Right lobe of liver (tissue), 4 donors: ENCODE measurements at regions not wholly inside any gene's neighbourhood (a gene's known extent, or its start where the extent isn't known, plus 50 kb on each side); places are given as distances from the start of the nearest gene placed in this dataset.

Experiments used
- CTCF ChIP-seq, 4 donors: fragments of 200-600 bp in 3 of 4; fragments of 450-650 bp in 1 of 4; IDR thresholded peaks; one replicate each; pipeline versions ENCODE4 v1.5.1 to v1.8.0; 2016 to 2022; ENCODE audit warnings: antibody characterized with exemption in 4 of 4, mild to moderate bottlenecking in 2 of 4
- POLR2A ChIP-seq: fragments of 450-650 bp; IDR thresholded peaks from one replicate; pipeline ENCODE4 v1.6.1; 2017; ENCODE audit warnings: antibody characterized with exemption, mild to moderate bottlenecking
- donor health status: DM: no; HTN: no; CAD: no.
- donor health status: DM: no; HTN: no; CAD: no.
- donor health status: DM: no; HTN: yes; CAD: no.

GRCh38 chr4:102399021-102399420, 53.7 kb upstream of the SLC39A8 start:
- no peak for TF ChIP-seq CTCF (IDR thresholded peaks at IDR 0.05)
- TF ChIP-seq POLR2A = no peak
